GM12878 (cell line): ENCODE measurements at regions not wholly inside any gene's neighbourhood (a gene's known extent, or its start where the extent isn't known, plus 50 kb on each side); places are given as distances from the start of the nearest gene placed in this dataset.
"Not testable (repeated sequence)": the region's sequence is repeated elsewhere in the genome, so short reads cannot be mapped to it uniquely, and the experiment has no call there.

Source experiments
- ATAC-seq: fragments of 200-7000 bp; cut with Tn5 transposase; 3 replicates; pipeline ENCODE4 v1.9.1; 2020; ENCODE audit warnings: mild to moderate bottlenecking, moderate library complexity
- BruUV-seq: library from RNA; stranded (reverse); fragments of 400-500 nt; replicated peaks from 2 replicates; lab custom pipeline; 2021; lab: Mats Ljungman, UMichigan
- CTCF ChIA-PET: fragments of 300-600 bp; sonication (Branson Sonifier 250); formaldehyde crosslinking; extraction: SDS; loops from one replicate; lab custom pipeline; 2021; ENCODE audit warnings: inconsistent platforms; lab: Yijun Ruan, JAX
- POLR2A ChIA-PET: fragments of 350-600 bp; formaldehyde crosslinking; extraction: SDS; loops from one replicate; lab custom pipeline; 2021; ENCODE audit warnings: inconsistent platforms; lab: Charles Lee
- RAD21 ChIA-PET: fragments of 300-600 bp; sonication (Branson Sonifier 250); formaldehyde crosslinking; loops from one replicate; lab custom pipeline; 2023; ENCODE audit warnings: antibody characterized with exemption; ENCODE audit not compliant: unreplicated experiment; lab: Charles Lee
- SMC1A ChIA-PET: fragments of 300-600 bp; sonication (Branson Sonifier 250); formaldehyde crosslinking; loops from one replicate; lab custom pipeline; 2023; ENCODE audit not compliant: unreplicated experiment, uncharacterized antibody; lab: Charles Lee
- DNase-seq: peaks from one replicate; pipeline ENCODE4 v3.0.0-alpha.2; 2011; ENCODE audit warnings: low read depth, low spot score
- FAIRE-seq: peaks from 3 replicates; lab custom pipeline; 2011; peaks lifted over from hg19 to GRCh38; lab: Jason Lieb, UNC
- H2AFZ ChIP-seq: 2 replicates; pipeline ENCODE4 v1.6.0; 2011; ENCODE audit warnings: low read depth, low read length, control low read depth; ENCODE audit not compliant: control insufficient read depth
- H3K27ac ChIP-seq: 2 replicates; pipeline ENCODE4 v1.5.1; 2011; ENCODE audit warnings: control low read depth; ENCODE audit not compliant: control insufficient read depth, insufficient read depth
- H3K27me3 ChIP-seq, 2 experiments: replicated peaks in 1 of 2; 2 replicates each; pipeline versions ENCODE4 v1.6.0 to v1.6.1; 2011; ENCODE audit warnings: low read length in 1 of 2; ENCODE audit not compliant: control insufficient read depth in 2 of 2, insufficient read depth in 2 of 2
- H3K36me3 ChIP-seq, 2 experiments: 2 replicates each; pipeline ENCODE4 v1.5.1; 2011; ENCODE audit warnings: low read length in 1 of 2; ENCODE audit not compliant: control insufficient read depth in 2 of 2, insufficient read depth in 2 of 2
- H3K4me1 ChIP-seq: 2 replicates; pipeline ENCODE4 v1.6.1; 2011; ENCODE audit warnings: mild to moderate bottlenecking, low read length, moderate library complexity, mixed read lengths; ENCODE audit not compliant: control insufficient read depth, insufficient read depth
- H3K4me2 ChIP-seq: 2 replicates; pipeline ENCODE4 v1.6.0; 2011; ENCODE audit warnings: control low read depth; ENCODE audit not compliant: control insufficient read depth, insufficient read depth
- H3K4me3 ChIP-seq: fragments of 200-600 bp; sonication (generic); 2 replicates; pipeline ENCODE4 v1.5.1; 2016
- H3K79me2 ChIP-seq: 2 replicates; pipeline ENCODE4 v1.6.0; 2011; ENCODE audit warnings: low read length; ENCODE audit not compliant: control insufficient read depth, insufficient read depth
- H3K9ac ChIP-seq: 2 replicates; pipeline ENCODE4 v1.8.0; 2011; ENCODE audit warnings: low read length, control low read depth, mixed read lengths; ENCODE audit not compliant: control insufficient read depth, insufficient read depth
- H3K9me3 ChIP-seq: replicated peaks from 3 replicates; pipeline ENCODE4 v1.5.1; 2011; ENCODE audit warnings: mild to moderate bottlenecking, low read length; ENCODE audit not compliant: control insufficient read depth, insufficient read depth
- H4K20me1 ChIP-seq: 2 replicates; pipeline ENCODE4 v1.6.0; 2011; ENCODE audit not compliant: control insufficient read depth, insufficient read depth
- CBFB ChIP-seq: IDR thresholded peaks from 2 replicates; pipeline ENCODE4 v1.6.1; 2016; ENCODE audit warnings: antibody characterized with exemption, low read depth
- ETV6 ChIP-seq, 2 experiments: fragments of 450-650 bp in 1 of 2; IDR thresholded peaks in 1 of 2; conservative IDR thresholded peaks in 1 of 2; 2 replicates each; pipeline ENCODE4 v1.6.1; 2014; ENCODE audit warnings: antibody characterized with exemption in 1 of 2, borderline replicate concordance in 1 of 2, low read depth in 1 of 2, mild to moderate bottlenecking in 1 of 2, moderate library complexity in 1 of 2
- EZH2 ChIP-seq: IDR thresholded peaks from 2 replicates; pipeline ENCODE4 v1.6.1; 2012; ENCODE audit warnings: low read depth, mild to moderate bottlenecking, control low read depth, inconsistent platforms, low read length, borderline replicate concordance; ENCODE audit not compliant: control insufficient read depth
- POU2F2 ChIP-seq: IDR thresholded peaks from 3 replicates; pipeline ENCODE4 v1.6.1; 2011; ENCODE audit warnings: low read depth, mild to moderate bottlenecking, low read length, borderline replicate concordance
- USF2 ChIP-seq: IDR thresholded peaks from 2 replicates; pipeline ENCODE4 v1.6.1; 2011; ENCODE audit warnings: low read depth, low read length, improper control_type of control experiment, borderline replicate concordance
- WGBS: methylation state at CpG from one replicate; pipeline ENCODE4 v1.1.6; 2016; ENCODE audit warnings: low lambda C conversion rate; ENCODE audit not compliant: insufficient replicate concordance, insufficient coverage; ENCODE audit errors: missing lambda C conversion rate; 5-methylcytosine and 5-hydroxymethylcytosine counted together
- in situ Hi-C: fragments of 300-500 bp; cut with MboI; formaldehyde crosslinking; loops from 9 replicates; pipeline ENCODE4 v1.14.3; 2018; ENCODE audit warnings: mixed read lengths
- intact Hi-C: fragments of 100-400 bp; cut with micrococcal nuclease; formaldehyde crosslinking; loops from one replicate; pipeline ENCODE4 v1.14.2; 2022; ENCODE audit not compliant: unreplicated experiment

DNA sequence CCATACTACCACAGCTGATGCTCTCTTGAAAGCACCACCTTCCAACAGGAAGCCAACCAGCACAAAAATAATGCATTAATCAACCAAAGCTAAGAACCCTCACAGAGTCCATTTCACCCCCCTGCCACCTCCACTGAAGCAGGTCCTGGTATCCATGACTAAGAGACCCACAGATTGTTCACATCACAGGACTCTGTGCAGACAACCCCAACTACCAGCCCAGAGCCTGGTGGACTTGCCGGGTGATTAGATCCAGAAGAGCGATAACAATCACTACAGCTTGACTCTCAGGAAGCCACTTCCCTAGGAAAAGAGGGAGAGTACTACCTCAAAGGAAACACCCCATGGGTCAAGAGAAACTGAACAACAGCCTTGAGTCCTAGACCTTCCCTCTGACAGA, 528.1 kb downstream of the KIF20B start:
- no peak overlapping the region for H3K27ac ChIP-seq
- no peak overlapping the region for H3K4me2 ChIP-seq
- ChIA-PET SMC1A (interaction anchor here (0.9 kb wide), 1 partner anchor 11 kb away, joined by 3 read pairs; no protein-coding TSS in a partner anchor), RAD21 (no interaction called here), CTCF (no interaction called here), POLR2A (no interaction called here)
- intact Hi-C loops (no loop called here), in situ Hi-C loops (no loop called here)
- no peak for ATAC-seq
- no peaks in the 10 kb centered on the region for H4K20me1 ChIP-seq
- no peak overlapping the region for H3K9ac ChIP-seq
- BruUV-seq = no TSS peak
- no peaks in the 10 kb centered on the region for H3K4me1 ChIP-seq
- DNase-seq = no peak
- H2AFZ ChIP-seq = no peak overlapping the region
- H3K4me3 ChIP-seq = no peak overlapping the region
- 68% methylated on average over 2 of the region's 2 CpGs for WGBS
- FAIRE-seq = no peak
- no peaks in the 10 kb centered on the region for H3K36me3 ChIP-seq
- H3K79me2 ChIP-seq = no peaks in the 10 kb centered on the region
- H3K9me3 ChIP-seq = no peaks in the 10 kb centered on the region
- no peaks in the 10 kb centered on the region for H3K27me3 ChIP-seq
- TF ChIP-seq ETV6 (conservative IDR thresholded peaks at IDR 0.05 in 1 of 2, IDR thresholded peaks at IDR 0.05 in 1 of 2; ENCODE audit: borderline replicate concordance in 1 of 2, low read depth in 1 of 2) (no peak), CBFB (no peak), EZH2 (no peak), POU2F2 (no peak), USF2 (no peak)

GRCh38 chr10:90233805-90234204, 532.4 kb downstream of the KIF20B start:
- FAIRE-seq, H3K9ac ChIP-seq, ATAC-seq, H3K4me1 ChIP-seq, H3K27ac ChIP-seq, H4K20me1 ChIP-seq, RAD21 ChIA-PET, in situ Hi-C loops, H3K79me2 ChIP-seq, POLR2A ChIA-PET, SMC1A ChIA-PET, intact Hi-C loops, DNase-seq, H3K4me3 ChIP-seq, CTCF ChIA-PET, H3K36me3 ChIP-seq, H3K9me3 ChIP-seq, H3K4me2 ChIP-seq, BruUV-seq, H2AFZ ChIP-seq, H3K27me3 ChIP-seq: not testable (repeated sequence)
- 0% methylated on average over 1 of the region's 1 CpG for WGBS
